Right hindlimb (tissue), 1 donor: ENCODE measurements at regions not wholly inside any gene's neighbourhood (a gene's known extent, or its start where the extent isn't known, plus 50 kb on each side); places are given as distances from the start of the nearest gene placed in this dataset.
"Not testable (repeated sequence)": the region's sequence is repeated elsewhere in the genome, so short reads cannot be mapped to it uniquely, and the experiment has no call there.

Experiments used
- DNase-seq: peaks from one replicate; pipeline ENCODE4 v3.0.0-alpha.2; 2018

DNA sequence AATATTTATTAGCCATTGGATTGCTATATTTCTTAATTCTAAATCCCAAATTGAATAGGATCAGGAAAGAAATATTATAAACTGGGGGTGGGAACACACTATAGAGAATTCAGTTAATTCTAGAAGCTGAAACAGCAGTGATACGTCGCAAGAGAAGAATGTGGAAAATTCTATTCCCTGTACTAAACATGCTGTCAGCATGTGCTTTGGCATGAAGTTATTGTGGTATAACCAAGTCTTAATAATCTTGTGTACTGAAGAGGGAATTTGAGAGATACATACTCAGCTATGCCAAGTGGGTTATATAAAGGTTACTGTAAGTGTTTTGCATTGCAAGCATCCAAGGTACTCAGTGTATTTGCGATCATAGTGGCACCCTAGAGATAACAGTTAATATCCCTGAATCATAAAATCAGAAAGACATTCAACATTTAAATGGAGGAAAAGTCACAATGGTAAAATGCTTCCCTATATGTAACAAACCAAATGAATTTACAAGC lies 1492.9 kb upstream of the C9orf72 start:
- DNase-seq = no peak

DNA sequence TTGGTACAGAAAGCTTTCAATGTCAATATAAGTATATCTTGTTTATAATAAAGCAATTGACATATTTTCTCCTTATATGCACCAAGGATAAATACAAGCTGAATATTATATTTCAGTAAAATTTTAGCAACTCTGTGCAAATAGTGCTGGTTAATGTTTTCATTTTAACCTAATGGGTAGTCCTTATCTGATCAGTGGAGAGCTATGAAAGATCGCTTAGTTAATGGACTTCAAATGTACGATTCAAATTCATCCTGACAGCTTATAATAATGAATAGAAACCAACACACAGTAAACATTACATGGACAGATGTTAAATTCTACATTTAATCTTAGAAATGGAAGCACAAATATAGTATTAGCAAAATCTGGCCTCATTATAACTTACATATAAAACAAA lies 1495.2 kb upstream of the C9orf72 start:
- DNase-seq = no peak

DNA sequence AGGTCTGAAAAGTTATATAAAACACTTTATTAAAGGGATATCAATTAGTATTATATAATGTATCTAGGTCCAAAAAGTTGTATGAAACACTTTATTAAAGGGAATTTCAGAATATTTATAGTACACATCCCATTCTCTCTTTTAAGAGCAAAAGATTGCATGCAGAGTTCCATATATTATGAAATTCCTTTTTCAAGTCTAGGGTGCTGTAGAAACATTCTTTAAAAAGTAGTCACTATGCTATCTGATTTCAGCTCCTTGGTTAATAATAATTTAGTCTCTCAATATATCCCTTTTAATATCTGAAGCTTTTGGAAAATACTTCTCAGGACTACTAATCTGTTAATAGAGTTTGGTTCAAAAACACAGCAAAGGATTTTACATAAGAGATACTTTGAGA lies 1496.1 kb upstream of the C9orf72 start:
- DNase-seq = no peak

DNA sequence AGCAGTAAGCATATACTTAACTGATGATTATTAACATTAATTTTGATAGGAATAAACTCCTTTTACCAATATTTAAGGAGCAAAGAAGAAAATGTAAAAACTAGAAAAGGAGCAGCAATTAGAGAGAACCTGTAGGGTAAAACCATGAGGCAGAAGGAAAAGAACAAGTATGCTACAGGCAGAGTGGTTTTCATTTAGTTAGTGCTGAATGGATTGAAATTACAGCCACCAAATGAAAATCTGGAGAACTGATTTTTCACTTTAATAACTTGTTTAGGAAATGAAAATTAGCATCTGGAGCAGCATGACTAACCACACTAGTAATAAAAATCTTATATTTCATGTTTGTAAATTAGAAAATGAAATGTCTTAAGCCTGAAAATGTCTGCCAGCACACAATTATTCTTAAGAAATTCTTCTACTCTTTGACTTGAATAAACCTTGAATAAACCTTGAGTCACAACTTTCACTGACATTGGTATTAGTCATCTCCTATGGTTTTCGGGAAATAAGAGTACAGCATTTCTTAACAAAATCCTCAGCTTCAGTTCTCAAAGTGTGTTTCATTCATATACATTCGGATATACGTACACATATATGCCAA lies 1504.9 kb upstream of the C9orf72 start:
- no peak for DNase-seq

DNA sequence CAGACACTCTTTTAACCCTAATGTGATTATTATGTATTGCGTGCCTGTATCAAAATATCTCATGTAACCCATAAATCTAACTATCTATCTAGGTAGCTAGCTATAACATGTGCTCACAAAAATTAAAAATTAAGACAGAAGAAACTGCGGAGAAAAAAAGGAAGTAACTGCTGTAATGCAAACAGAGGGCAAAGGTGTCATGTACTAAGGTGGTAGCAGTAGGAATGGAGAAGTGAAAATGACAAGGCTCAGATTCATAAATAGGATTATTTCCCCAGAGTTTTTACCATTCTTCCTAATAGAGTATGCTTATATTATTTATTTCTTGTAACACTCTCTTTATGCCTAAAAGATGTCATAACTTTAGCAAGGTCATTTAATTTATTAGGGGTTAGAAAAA lies 1527.5 kb upstream of the C9orf72 start:
- DNase-seq = no peak

DNA sequence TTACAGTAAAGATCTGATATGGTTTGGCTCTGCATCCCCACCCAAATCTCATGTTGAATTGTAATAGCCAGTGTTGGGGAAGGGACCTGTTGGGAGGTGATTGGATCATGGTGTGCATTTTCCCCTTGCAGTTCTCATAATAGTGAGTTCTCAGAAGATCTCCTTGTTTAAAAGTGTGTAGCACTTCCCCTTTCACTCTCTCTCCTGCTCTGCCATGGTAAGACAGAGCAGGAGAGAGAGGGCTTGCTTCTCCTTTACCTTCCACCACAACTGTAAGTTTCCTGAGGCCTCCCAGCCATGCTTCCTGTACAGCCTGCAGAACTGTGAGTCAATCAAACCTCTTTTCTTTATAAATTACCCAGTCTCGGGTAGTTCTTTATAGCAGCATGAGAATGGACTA lies 1530.9 kb upstream of the C9orf72 start:
- not testable (repeated sequence) for DNase-seq

DNA sequence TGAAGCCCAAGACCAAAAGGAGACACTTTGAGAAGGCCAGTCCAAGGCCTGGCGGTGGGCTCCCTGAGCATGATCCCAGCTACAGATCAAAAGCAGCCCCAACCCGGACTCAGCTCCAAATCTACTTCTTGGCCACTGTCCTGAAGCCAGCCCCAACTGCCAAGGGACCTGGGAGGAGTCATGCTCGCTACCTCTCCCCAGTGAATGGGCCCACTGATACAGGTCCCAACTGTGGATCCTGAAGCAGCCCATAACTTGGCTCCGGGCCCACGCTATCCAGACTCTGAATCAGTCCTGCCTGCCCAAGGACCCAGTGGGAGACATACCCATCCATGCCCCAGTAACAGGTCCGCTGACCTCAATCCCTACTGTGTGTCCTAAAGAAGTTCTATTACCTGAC lies 1545.3 kb upstream of the C9orf72 start:
- DNase-seq = no peak

DNA sequence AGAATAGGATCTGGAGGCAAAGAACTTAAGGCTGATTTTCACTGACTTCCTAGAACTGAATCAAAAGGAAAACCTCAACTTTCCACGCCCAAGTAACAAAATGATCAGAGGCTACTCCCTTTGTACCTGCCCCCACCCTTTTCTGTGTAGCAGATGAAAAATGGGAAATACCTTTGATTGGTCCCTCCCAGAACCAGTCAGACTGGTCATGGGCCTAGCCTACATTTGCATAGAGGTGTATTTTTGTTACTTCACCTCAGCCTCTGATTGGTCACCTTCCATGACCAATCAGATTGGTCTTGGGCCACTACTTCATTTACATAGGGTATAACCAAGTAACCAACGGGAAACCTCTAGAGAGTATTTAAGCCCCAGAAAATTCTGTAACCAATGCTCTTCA lies 1553.5 kb upstream of the C9orf72 start:
- DNase-seq = no peak

DNA sequence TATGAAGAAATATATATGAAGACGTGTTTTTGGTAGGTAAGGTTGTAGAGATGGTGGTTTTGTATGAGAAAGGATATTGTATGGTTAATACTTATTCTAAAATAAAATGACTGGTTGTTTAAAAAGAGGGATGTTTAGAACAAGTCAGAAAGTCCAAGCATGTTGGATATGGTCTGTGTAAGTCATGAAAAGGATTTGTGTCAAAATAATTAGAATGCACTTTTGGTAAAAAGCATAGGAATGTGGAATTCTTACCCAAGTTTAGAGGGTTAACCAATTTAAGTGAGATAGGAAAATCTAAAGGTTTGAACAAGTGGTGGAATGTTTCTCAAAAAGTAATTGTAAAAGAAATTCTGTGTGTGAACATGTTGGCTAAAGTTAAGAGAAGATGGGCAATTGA lies 1556.5 kb upstream of the C9orf72 start:
- DNase-seq = no peak

DNA sequence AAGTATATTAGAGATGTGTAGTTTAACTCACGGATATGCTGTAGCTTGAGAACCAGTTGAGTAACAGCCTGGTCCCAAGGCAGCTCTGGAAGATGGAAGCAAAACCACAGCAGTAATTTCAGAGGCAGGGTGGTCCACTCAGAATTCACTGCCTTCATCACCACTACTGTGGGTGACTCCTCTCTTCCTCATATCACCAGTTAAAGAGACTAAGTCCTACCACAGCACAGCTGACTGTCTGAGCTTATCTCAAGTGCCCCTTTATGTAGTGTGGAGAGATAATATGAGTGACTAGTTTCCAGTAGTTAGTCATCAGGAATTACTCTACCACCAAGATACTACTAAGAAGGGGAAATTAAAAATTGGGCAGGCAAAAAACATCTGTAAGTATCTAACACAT lies 1571.2 kb upstream of the C9orf72 start:
- DNase-seq = no peak

DNA sequence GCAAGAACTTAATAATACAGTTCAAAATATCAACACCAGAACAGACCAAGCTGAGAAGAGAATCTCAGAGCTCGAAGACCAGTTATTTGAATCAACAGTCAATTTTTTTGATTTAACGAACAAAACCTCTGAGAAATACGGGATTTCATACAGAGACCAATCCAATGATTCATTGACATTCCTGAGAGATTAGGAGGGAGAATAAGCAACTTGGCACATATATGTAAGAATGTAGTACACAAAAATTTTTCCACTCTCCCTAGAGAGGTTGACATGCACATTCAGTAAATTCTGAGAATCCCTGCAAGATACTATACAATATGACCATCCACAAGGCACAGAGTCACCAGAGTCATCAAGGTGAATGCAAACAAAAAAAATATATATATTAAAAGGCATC lies 1577.3 kb upstream of the C9orf72 start:
- DNase-seq = no peak

DNA sequence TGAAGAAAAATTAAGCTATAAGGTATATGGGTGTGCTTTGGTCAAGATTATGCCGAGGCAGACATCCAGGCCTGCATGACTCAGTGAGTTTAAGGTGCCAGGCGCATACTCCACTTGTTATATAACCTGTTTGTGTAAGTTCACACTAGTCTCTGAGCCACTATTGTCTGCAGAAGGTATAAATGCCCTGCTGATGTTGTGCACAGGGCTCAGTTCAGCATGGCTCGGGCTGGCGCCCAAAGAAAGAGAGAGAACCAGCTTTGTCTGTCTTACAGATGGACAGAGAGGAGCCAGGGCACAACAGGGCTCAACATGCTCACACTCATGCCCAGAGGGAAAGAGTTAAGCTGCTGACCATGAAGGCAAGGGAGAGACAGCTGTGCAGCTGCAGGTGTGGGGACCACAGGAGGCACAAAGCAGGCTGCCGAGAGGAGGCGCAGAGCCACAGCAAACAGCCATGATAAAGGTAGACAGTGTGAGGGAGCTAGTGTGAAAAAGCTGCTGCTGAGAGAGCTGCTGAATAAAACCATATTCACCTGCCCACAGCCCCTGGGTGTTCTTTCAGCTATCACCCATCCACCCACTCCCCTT lies 1587.6 kb upstream of the C9orf72 start:
- DNase-seq = no peak

DNA sequence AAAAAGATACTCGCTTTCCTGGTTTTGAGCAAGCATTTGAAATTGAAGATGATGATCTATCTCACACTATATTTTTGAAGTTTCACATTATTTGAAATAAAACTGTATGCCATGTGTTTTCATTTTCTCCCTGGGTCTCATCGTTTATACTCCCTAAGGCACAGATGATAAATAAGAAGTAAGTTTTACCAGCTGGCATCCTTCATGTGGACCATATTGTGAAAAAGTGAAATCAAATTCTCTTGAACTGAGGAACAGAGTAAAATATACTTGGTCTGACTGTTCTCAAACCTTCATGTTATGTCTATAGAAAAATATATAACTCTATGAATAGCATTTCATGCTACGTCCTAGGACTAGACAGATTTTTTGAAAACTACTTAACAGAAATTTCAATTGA lies 1600.9 kb upstream of the C9orf72 start:
- DNase-seq = no peak

DNA sequence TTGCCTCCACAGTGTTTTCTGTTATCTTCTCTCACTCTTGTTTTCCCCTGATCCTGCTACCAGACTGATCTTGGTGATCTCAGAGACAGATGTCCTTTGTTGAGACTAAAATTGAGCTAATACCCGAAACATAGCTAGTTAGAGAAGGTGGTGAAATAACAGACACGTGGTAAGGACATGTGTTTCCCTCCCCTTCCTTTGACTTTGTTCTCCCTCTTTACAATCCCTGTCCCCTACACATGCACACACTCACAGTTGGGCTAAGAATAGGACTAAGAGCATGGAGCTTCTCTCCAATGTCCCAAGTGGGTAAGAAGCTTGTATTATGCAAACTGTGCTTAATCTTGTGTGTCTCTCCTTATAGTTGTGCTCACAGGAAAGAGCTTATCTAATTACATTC lies 1603.0 kb upstream of the C9orf72 start:
- no peak for DNase-seq

DNA sequence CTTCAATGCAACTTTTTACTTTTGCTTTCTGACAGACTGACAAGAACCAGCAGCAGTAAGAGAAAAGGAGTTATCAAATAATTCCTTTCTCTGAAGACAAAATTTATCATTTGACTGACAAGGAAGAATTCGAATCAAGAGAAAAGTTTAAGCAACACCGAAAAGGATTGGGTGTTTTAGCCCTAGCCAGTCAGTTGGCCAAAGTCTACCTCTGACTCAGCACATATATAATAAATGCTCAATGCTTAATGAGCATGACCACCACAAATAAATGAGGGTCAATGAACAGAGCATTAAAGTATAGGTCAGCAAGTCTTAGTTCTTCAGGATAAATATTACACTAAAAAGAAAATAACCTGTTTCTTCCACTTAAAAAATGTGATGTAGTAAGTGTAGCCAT lies 1603.5 kb upstream of the C9orf72 start:
- no peak for DNase-seq

DNA sequence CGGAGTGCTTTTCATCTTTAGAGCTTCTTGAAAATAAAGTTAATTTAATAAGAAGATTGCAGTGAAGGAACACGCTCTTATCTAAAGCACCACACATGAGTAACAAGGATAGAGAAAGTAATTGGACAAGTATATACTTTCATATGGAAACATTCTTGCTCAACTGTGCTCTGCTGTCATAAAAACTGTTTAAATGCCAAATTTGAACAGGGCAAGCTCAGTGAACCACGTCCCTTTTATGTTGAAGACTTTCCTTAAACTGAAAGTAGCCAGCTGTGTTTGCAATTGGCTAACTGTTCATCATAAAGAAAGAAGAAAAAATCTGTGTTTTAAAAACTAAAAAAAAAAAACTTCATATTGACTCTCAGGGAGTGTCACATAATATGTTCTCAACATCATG lies 1610.7 kb upstream of the C9orf72 start:
- no peak for DNase-seq

DNA sequence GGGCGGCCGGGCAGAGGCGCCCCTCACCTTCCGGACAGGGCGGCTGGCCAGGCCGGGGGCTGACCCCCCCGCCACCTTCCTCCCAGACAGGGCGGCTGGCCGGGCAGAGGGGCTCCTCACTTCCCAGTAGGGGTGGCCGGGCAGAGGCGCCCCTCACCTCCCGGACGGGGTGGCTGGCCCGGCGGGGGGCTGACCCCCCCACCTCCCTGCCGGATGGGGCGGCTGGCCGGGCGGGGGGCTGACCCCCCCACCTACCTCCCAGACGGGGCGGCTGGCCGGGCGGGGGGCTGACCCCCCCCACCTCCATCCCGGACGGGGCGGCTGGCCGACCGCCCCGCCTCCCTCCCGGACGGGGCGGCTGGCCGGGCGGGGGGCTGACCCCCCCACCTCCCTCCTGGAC lies 1615.5 kb upstream of the C9orf72 start:
- not testable (repeated sequence) for DNase-seq

DNA sequence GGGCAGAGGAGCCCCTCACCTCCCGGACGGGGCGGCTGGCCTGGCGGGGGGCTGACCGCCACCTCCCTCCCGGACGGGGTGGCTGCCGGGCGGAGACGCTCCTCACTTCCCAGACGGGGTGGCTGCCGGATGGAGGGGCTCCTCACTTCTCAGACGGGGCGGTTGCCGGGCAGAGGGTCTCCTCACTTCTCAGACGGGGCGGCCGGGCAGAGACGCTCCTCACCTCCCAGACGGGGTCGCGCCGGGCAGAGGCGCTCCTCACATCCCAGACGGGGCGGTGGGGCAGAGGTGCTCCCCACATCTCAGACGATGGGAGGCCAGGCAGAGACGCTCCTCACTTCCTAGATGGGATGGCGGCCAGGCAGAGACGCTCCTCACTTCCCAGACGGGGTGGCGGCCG lies 1615.9 kb upstream of the C9orf72 start:
- DNase-seq = not testable (repeated sequence)

DNA sequence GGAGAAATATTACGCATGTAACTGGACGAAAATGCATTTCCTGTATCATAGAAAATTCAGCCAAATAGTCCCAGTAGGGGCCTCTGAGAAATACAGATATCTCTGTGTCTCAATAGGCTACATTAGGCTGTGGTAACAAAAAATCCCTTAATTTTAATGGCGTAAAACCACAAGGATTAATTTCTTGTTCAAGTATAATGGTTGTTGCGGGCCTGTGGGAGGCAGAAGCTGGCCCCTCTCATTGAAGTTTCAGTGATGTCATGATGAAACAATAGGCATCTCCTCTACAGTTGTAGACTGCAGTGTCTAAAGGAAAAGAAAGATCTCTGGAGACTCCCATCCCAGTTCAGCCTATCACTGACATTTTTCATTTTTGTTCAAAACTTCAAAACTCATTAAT lies 1625.6 kb upstream of the C9orf72 start:
- no peak for DNase-seq

DNA sequence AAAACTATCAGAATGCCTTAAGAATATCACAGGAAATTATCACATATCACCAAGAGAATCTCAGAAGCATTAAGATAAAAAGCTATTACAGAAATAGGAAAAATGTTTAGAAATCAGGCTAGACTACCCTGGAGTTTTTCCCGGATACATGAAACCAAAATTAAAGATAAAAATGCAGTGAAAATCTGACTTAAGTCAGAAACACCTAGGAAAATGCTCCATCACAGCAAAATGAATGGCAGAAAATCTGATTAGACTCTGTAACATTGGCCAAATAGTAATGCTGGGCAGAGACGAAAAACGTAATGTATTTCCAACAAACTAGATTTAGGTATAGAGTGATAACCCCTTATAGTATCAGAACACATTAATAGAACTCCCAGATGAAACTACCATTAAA lies 1626.7 kb upstream of the C9orf72 start:
- DNase-seq = no peak

DNA sequence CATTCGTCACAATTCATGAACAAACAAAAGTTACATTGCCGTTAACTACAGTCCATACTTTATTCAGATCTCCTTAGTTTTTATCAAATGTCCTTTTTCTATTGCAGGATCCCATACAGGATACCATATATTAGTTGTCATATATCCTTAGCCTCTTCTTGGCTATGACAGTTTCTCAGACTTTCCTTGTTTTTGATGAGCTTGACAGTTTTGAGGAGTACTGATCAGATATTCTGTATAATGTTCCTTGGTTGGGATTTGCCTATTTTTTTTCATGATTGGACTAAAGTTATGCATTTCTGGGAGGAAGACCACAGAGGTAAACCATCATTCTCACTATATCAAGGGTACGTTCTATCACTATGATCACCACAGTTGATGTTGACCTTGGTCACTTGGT lies 1627.4 kb upstream of the C9orf72 start:
- DNase-seq = no peak

DNA sequence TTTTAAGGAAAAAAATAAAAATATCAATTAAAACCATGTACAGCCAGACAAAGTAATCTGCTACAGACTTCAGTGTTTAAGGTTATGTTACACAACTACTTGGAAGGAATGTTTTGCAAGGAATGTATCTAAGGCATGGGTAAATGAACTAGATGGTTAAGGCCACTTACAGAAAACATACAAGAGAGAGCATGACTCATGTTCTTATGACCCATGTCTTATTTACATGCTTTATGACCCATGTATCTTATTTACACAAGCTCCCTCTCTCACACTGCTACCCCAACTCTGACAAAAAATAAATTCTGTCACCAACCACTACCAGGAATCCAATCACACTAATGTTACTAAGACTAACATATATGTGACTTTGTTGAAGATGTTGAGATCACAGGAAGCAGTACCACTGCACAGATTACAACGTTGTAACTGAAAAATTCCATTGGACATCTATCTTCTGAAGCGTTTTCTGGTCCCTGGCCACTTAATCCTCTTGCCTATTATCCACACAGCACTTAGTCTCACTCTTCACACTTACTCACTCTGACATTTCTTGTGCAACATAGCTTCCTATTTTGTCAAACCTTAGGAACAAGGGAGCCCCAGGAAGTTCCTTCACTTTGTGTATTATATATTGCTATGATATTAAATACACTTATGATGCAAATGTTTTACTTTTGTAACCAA lies 1630.1 kb upstream of the C9orf72 start:
- no peak for DNase-seq

DNA sequence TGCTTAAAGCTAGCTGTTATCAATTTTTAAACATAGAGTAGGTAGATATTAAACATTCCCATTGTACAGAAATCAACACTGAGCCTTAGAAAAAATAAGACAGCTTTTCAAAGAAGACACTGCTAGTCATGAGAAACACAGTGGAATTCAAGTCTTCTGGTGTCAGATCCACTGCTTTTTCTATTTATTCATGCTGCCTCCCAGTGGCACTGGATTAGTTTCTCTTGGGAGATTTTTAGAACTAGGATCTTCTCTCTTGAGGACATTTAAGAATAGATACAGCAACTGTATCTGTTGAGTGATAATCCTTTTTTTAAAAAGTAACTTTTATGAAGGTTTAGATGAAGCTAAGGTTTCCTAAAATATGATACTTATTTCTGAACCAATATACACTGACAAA lies 1635.4 kb upstream of the C9orf72 start:
- DNase-seq = no peak

DNA sequence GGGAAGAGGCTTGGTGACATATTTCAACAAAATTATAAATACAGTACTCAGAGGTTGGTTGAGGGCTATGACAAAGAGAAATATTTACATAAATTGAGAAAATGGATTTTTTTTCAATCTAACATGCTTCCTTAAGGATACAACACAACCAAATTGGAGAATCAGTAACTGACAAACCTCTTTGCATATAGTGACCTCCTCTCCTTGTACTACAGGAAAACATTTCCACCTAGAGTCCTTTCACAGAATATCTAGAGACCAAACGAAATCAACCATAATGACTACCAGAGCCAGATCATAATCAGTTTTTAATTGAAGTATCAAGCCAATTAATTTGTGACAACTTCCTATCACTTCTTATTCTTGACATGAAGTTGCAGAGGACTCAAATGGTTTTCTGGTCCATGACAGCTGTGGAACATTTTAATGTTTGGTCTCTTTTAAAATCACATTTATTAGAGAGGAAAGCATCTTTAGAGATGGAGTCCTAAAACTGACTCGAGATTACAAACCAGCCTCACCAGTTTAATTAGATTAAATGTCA lies 1636.5 kb upstream of the C9orf72 start:
- no peak for DNase-seq
